PFSK-1 (cell line): ENCODE measurements at regions not wholly inside any gene's neighbourhood (a gene's known extent, or its start where the extent isn't known, plus 50 kb on each side); places are given as distances from the start of the nearest gene placed in this dataset.

ENCODE experiments used
- FOXP2 ChIP-seq: optimal IDR thresholded peaks from 2 replicates; pipeline ENCODE3; 2011; ENCODE audit warnings: borderline replicate concordance, control low read depth, inconsistent platforms; ENCODE audit not compliant: insufficient read depth; ENCODE audit errors: extremely low read length, extremely low read depth
- POLR2AphosphoS5 ChIP-seq: IDR thresholded peaks from 2 replicates; pipeline ENCODE4 v1.6.1; 2012; ENCODE audit warnings: low read depth, mild to moderate bottlenecking, control low read depth, low read length, moderate library complexity
- REST ChIP-seq, 2 experiments: IDR thresholded peaks; 2 replicates each; pipeline versions ENCODE4 v1.6.1 to v1.8.0; 2011 to 2012; ENCODE audit warnings: low read depth in 2 of 2, low read length in 2 of 2, control low read depth in 1 of 2, inconsistent platforms in 1 of 2, mild to moderate bottlenecking in 1 of 2, moderate library complexity in 1 of 2; ENCODE audit not compliant: insufficient read depth in 1 of 2
- SIN3A ChIP-seq: IDR thresholded peaks from 2 replicates; pipeline ENCODE4 v1.6.1; 2012; ENCODE audit warnings: mild to moderate bottlenecking, low read length, moderate library complexity, borderline replicate concordance; ENCODE audit not compliant: insufficient read depth
- TAF1 ChIP-seq: IDR thresholded peaks from 2 replicates; pipeline ENCODE4 v1.6.1; 2012; ENCODE audit warnings: low read length, control low read depth, borderline replicate concordance; ENCODE audit not compliant: insufficient read depth

GRCh38 chr1:87226341-87226760 is 102.3 kb upstream of the LMO4 start:
- TF ChIP-seq REST (IDR thresholded peaks at IDR 0.05; ENCODE audit: insufficient read depth in 1 of 2, low read depth in 2 of 2, low read length in 2 of 2) (no peak), TAF1 (no peak), SIN3A (no peak), POLR2AphosphoS5 (no peak), FOXP2 (no peak)
